Right lobe of liver (tissue), 6 donors: ENCODE measurements at regions not wholly inside any gene's neighbourhood (a gene's known extent, or its start where the extent isn't known, plus 50 kb on each side); places are given as distances from the start of the nearest gene placed in this dataset.

Experiments used
- ATAC-seq, 4 donors: fragments of 200-7000 bp; cut with Tn5 transposase; one replicate each; pipeline ENCODE4 v1.9.1; 2020; ENCODE audit warnings: mild to moderate bottlenecking in 4 of 4, moderate library complexity in 4 of 4
- DNase-seq, 3 donors: peaks; one replicate each; pipeline ENCODE4 v3.0.0-alpha.2; 2020
- H3K27ac ChIP-seq, 3 donors: fragments of 200-600 bp; one replicate each; pipeline ENCODE4 v1.8.0; 2022
- H3K27me3 ChIP-seq, 2 donors: fragments of 200-600 bp; one replicate each; pipeline ENCODE4 v1.8.0; 2022
- H3K36me3 ChIP-seq, 4 donors: fragments of 200-600 bp; sonication (generic) in 1 of 4; one replicate each; pipeline versions ENCODE4 v1.5.1 to v1.8.0; 2017 to 2022; ENCODE audit warnings: control low read depth in 1 of 4
- H3K4me1 ChIP-seq, 4 donors: fragments of 200-600 bp; sonication (generic) in 1 of 4; one replicate each; pipeline versions ENCODE4 v1.5.1 to v1.8.0; 2017 to 2022; ENCODE audit warnings: control low read depth in 1 of 4
- H3K4me3 ChIP-seq, 3 donors: fragments of 200-600 bp; one replicate each; pipeline ENCODE4 v1.8.0; 2022
- H3K9me3 ChIP-seq, 4 donors: fragments of 200-600 bp; sonication (generic) in 1 of 4; one replicate each; pipeline versions ENCODE4 v1.5.1 to v1.8.0; 2017 to 2022; ENCODE audit warnings: control low read depth in 1 of 4
- POLR2A ChIP-seq: fragments of 450-650 bp; IDR thresholded peaks from one replicate; pipeline ENCODE4 v1.6.1; 2017; ENCODE audit warnings: antibody characterized with exemption, mild to moderate bottlenecking
- WGBS: methylation state at CpG from one replicate; pipeline ENCODE4 v1.1.6; 2018; ENCODE audit warnings: low coverage, low lambda C conversion rate; ENCODE audit not compliant: insufficient coverage; ENCODE audit errors: missing lambda C conversion rate; 5-methylcytosine and 5-hydroxymethylcytosine counted together
- intact Hi-C, 2 donors: fragments of 100-400 bp; cut with DNase I; formaldehyde crosslinking; loops; one replicate each; pipeline versions ENCODE4 v1.11.2 to v1.14.1; 2022
- TF ChIP-seq, protein P1 (sequence below), 4 donors: fragments of 200-600 bp in 3 of 4; fragments of 450-650 bp in 1 of 4; IDR thresholded peaks; one replicate each; pipeline versions ENCODE4 v1.5.1 to v1.8.0; 2016 to 2022; ENCODE audit warnings: antibody characterized with exemption in 4 of 4, mild to moderate bottlenecking in 2 of 4
- donor health status: DM: no; HTN: yes; CAD: no.
- donor health status: DM: no; HTN: no; CAD: no.
- donor health status: DM: no; HTN: no; CAD: no.
- donor health status: DM: no; HTN: yes; CAD: no.
- donor health status: DM: no; HTN: yes; CAD: no.

DNA sequence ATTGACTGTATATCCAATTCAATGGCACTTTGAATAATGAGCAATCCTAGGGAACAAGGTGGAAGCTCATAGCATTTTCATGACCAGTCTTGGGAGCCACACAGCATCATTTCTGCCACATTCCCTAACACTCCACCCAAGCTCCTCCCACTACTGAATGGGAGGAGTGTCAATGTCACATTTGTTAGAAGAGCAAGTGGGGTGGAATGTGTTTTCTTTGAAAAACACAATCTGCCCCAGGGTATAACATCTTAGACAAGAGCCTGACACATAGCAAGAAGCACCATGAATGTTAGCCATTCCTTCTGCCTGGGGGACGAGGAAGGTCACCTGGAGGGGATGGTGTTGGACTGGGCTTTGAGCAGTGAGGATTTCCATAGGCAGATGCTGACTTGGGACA lies 258.3 kb upstream of the PMEPA1 start:
- ATAC-seq = no peak
- Histone ChIP-seq H3K4me1 (no peaks in the 10 kb centered on the region), H3K36me3 (no peaks in the 10 kb centered on the region), H3K27me3 (no peaks in the 10 kb centered on the region), H3K9me3 (no peaks in the 10 kb centered on the region), H3K4me3 (no peak overlapping the region), H3K27ac (no peak overlapping the region)
- no peak for DNase-seq
- no peak for TF ChIP-seq POLR2A
- TF ChIP-seq, protein P1, sequence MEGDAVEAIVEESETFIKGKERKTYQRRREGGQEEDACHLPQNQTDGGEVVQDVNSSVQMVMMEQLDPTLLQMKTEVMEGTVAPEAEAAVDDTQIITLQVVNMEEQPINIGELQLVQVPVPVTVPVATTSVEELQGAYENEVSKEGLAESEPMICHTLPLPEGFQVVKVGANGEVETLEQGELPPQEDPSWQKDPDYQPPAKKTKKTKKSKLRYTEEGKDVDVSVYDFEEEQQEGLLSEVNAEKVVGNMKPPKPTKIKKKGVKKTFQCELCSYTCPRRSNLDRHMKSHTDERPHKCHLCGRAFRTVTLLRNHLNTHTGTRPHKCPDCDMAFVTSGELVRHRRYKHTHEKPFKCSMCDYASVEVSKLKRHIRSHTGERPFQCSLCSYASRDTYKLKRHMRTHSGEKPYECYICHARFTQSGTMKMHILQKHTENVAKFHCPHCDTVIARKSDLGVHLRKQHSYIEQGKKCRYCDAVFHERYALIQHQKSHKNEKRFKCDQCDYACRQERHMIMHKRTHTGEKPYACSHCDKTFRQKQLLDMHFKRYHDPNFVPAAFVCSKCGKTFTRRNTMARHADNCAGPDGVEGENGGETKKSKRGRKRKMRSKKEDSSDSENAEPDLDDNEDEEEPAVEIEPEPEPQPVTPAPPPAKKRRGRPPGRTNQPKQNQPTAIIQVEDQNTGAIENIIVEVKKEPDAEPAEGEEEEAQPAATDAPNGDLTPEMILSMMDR (IDR thresholded peaks at IDR 0.05) = no peak
- intact Hi-C loops = no loop called here
- WGBS = 50% methylated on average over 1 of the region's 1 CpG

DNA sequence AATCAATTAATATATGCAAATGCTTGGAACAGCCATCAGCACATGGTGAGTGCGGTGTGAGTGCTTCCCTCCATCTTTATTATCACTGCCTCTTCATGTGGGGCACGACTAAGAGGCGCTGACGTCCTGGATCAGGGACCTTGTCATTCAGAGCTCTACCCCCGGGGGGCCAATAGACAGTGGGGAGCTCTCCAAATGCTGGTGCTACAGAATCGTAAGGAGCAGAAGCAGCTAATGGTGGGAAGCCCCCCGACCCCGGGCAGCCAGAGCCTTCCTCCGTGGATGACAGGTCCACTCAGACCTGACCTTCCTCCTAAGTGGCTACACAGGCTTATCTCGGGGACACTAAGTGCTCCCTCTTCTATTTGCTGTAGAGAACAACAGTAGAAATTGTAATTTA lies 257.5 kb upstream of the PMEPA1 start:
- TF ChIP-seq POLR2A = no peak
- TF ChIP-seq, protein P1 (IDR thresholded peaks at IDR 0.05) = no peak
- Histone ChIP-seq H3K4me3 (no peak overlapping the region), H3K36me3 (no peaks in the 10 kb centered on the region), H3K4me1 (no peaks in the 10 kb centered on the region), H3K27ac (no peak overlapping the region), H3K9me3 (no peaks in the 10 kb centered on the region), H3K27me3 (no peaks in the 10 kb centered on the region)
- intact Hi-C loops = no loop called here
- DNase-seq = no peak
- ATAC-seq = no peak
- WGBS = 58% methylated on average over 9 of the region's 10 CpGs

DNA sequence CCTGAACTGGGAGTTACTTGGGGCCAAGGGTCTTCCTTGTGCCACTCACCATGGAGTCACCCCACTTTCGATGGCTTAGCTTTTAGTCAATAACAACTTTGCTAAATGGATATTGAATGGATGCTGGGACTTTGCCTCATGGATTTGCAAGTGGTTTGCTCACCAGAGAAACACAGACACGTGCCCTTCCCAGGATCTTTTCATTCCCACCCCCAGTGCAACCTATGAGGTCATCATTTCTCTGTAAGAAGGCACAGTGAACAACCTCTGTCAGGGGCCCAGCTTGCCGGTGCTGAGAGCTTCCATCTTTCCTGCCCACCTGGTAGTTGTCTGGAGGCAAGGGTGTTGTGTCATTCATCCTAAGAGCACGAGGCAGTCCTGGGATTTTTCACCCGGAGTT lies 256.8 kb upstream of the PMEPA1 start:
- no peaks in the 10 kb centered on the region for H3K9me3 ChIP-seq
- H3K27ac ChIP-seq = no peak overlapping the region
- no peak for DNase-seq
- TF ChIP-seq, protein P1 (IDR thresholded peaks at IDR 0.05) = no peak
- no peak for TF ChIP-seq POLR2A
- H3K4me1 ChIP-seq = no peaks in the 10 kb centered on the region
- no peak for ATAC-seq
- H3K36me3 ChIP-seq = no peaks in the 10 kb centered on the region
- 60% methylated on average over 2 of the region's 5 CpGs for WGBS
- no peaks in the 10 kb centered on the region for H3K27me3 ChIP-seq
- no peak overlapping the region for H3K4me3 ChIP-seq
- intact Hi-C loops = no loop called here

DNA sequence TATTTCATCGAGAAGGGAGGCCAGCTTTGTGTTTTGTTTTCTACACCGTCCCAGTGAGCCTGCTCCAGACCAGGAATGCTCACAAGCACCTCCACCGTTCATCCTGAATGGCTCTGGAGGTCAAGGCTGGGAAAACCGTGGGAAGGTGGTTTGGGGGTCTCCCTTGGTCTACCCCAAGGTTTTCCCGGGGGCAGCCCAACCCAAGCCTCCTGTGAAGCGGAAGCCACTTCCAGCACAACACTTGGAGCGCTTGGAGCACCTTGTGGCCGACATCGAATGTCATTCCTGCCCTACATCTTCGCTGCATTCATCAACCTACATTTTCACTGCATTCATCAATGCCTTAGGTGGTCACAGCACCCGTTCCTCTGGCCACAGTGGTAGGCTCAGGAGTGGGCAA lies 255.6 kb upstream of the PMEPA1 start:
- Histone ChIP-seq H3K36me3 (no peaks in the 10 kb centered on the region), H3K4me1 (no peaks in the 10 kb centered on the region), H3K9me3 (no peaks in the 10 kb centered on the region), H3K27me3 (no peaks in the 10 kb centered on the region), H3K4me3 (no peak overlapping the region), H3K27ac (no peak overlapping the region)
- ATAC-seq (no peak), DNase-seq (no peak)
- TF ChIP-seq POLR2A = no peak
- TF ChIP-seq, protein P1 (IDR thresholded peaks at IDR 0.05) = no peak
- intact Hi-C loops = no loop called here
- 83% methylated on average over 6 of the region's 11 CpGs for WGBS
